Fibroblast of pulmonary artery (primary cell): ENCODE measurements at regions not wholly inside any gene's neighbourhood (a gene's known extent, or its start where the extent isn't known, plus 50 kb on each side); places are given as distances from the start of the nearest gene placed in this dataset.

Experiments used
- DNase-seq: peaks from one replicate; pipeline ENCODE4 v3.0.0-alpha.2; 2010; ENCODE audit warnings: low read depth
- H3K4me3 ChIP-seq: replicated peaks from 2 replicates; pipeline ENCODE4 v1.5.1; 2011; ENCODE audit warnings: low read depth, mild to moderate bottlenecking, control low read depth, low read length, moderate library complexity
- CTCF ChIP-seq: IDR thresholded peaks from 2 replicates; pipeline ENCODE4 v1.5.1; 2011; ENCODE audit warnings: mild to moderate bottlenecking, control low read depth, low read length, inconsistent platforms; ENCODE audit errors: missing control alignments

GRCh38 chr13:106153876-106154275, 381.6 kb downstream of the EFNB2 start:
- no peak for DNase-seq
- no peak overlapping the region for H3K4me3 ChIP-seq
- TF ChIP-seq CTCF: no peak

GRCh38 chr13:106153041-106153440, 382.4 kb downstream of the EFNB2 start:
- H3K4me3 ChIP-seq: no peak overlapping the region
- no peak for TF ChIP-seq CTCF

GRCh38 chr13:106152047-106152446, 383.4 kb downstream of the EFNB2 start:
- TF ChIP-seq CTCF: no peak
- no peak for DNase-seq
- H3K4me3 ChIP-seq: no peak overlapping the region

More at GRCh38 chr13:106153041-106153440, 382.4 kb downstream of the EFNB2 start:
- DNase-seq: no peak

GRCh38 chr13:106151056-106151699, 384.3 kb downstream of the EFNB2 start:
- no peak overlapping the region for H3K4me3 ChIP-seq
- TF ChIP-seq CTCF: no peak
- peak; percentile 91 for DNase-seq

GRCh38 chr13:106145997-106146864, 389.2 kb downstream of the EFNB2 start:
- no peak for TF ChIP-seq CTCF
- DNase-seq: no peak
- H3K4me3 ChIP-seq: no peak overlapping the region

- no peak for DNase-seq
- no peak for TF ChIP-seq CTCF
- H3K4me3 ChIP-seq: no peak overlapping the region
Measured at GRCh38 chr13:106145070-106145469, 390.4 kb downstream of the EFNB2 start.
